NCI-H226 (cell line): ENCODE measurements at regions not wholly inside any gene's neighbourhood (a gene's known extent, or its start where the extent isn't known, plus 50 kb on each side); places are given as distances from the start of the nearest gene placed in this dataset.
A peak's percentile ranks its signal among the peaks of the same experiment; 100 is the strongest.
"Not testable (repeated sequence)": the region's sequence is repeated elsewhere in the genome, so short reads cannot be mapped to it uniquely, and the experiment has no call there.

Experiments
- DNase-seq: peaks from one replicate; pipeline ENCODE4 v3.0.0-alpha.2; 2015

DNA sequence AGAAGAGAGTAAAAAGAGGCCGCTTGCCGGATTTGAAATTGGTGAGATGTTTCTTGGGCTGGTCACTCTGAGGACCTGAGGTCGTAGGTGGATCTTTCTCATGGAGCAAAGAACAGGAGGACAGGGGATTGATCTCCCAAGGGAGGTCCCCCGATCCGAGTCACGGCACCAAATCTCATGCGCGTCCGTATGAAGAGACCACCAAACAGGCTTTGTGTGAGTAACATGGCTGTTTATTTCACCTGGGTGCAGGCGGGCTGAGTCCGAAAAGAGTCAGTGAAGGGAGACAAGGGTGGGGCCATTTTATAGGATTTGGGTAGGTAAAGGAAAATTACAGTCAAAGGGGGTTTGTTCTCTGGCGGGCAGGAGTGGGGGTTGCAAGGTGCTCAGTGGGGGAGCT, 803.6 kb upstream of the ID2 start:
- DNase-seq: not testable (repeated sequence)

DNA sequence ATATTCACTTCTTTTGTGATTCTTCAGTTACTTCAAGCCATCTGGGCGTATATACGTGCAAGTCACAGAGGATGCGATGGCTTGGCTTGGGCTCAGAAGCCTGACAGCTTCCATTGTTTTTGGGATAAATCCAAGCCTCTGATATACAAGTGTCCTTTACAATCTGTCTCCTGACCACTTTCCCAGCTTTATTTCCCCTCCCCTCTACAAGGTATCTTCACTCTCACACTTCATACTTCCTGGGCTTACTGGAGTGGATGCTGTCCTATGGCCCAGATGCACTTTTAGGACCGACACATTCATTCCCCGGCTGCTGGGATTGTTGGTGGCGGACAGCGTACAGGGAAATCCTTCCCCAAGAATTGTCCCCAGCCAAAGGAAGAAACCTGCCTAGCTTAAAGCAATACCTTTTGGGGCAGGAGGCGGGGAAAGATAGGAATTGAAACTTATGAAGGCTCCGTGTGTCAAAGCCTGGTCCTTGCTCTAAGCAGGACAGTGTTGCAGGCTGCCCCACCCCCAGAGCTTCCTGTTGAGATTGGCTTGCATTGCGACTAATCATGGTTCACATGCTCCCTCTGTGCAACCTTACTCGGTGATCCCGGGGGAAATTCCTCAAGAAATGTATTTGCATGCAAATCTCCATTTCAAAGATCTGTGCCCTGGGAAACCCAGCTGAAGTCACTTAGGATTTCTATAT, 802.9 kb upstream of the ID2 start:
- DNase-seq: no peak

DNA sequence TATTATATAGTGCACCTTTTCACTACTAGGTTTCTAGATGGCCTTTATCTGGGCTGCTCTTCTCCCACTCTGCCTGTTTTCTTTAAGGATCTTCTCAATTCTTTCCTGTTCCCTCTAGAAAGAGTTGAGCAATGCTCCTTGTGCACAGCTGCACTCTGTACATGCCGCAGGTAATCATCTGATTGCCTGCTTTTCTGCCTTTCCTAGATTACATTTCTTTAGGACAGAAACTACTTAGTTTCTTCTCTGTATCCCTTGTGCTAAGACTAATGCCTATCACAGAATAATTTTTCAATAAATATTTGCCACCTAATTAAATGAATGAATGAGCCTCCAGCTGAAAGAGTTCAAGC, 802.4 kb upstream of the ID2 start:
- no peak for DNase-seq

DNA sequence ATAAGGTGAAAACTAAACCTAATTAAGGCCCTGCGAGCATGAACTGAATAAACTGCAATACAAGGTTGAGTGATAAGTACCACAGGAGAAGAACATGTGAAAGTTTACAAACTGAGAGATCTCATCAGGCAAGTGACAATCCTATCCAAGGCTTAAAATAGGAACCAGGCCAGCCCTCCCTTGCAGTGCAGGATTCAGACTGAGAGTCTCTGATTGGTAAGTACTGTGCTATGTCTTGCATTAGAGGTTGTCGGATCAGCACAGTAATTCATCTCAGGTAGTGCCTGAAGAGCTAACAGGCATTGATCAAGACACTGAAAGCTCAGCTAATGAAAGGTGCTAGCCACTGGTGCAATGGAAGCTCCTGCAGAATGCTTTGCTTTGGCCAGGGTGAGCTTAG, 801.7 kb upstream of the ID2 start:
- no peak for DNase-seq

DNA sequence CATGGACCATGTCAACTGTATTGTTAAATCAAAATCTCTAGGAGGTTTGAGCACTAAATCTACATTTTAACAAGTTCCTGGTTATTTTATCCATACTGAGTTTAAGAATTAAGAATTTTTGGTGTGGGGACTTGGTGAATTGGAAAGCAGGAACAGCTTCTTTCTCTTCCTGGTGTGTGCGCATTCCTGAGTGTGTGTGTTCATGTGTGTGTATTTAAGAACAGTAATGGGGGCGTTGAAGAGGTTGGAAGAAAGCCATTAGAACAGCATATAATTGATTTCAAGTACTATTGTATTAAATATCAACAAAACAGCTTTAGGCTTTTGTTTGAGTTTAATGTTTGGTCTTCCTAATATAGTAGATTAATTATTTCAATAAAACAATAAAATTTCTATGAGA, 801.3 kb upstream of the ID2 start:
- no peak for DNase-seq

DNA sequence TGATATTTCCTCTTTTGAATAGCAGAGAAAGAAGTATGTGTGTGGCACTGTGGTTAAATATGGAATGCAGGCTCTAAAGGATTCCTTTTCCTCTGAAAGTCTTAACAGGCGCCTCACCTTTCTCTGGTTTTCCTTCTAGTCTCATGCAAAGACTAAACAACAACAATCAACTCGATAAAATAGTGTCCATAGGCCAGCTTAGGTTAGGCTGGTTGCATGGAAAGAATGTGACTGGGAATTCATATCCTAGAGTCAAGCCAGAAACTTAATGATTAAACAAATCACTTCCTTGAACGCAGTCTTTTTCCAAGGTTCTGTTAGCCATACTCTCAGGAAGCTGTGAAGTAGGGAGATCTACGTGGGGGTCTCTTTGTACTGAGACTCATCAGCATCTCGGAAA, 800.8 kb upstream of the ID2 start:
- DNase-seq: peak; percentile 26

DNA sequence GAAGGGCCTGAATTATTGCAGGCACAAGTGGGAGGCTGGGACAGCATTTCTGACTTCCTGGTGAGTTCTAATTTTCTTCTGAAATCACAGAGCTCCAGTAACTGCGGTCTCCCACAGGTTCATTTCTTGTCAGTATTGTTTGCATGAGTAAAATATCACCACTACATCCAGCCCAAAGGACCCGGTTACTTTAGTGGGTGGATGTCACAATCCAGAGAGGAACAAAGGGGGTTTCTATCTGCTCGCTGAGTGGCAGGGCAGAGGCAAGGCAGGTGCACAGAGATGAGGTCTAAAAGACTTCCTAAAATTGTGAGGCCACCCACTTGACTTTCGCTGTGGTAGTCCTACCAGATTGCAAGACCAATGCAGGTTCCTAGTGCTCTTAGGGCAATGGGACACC, 800.4 kb upstream of the ID2 start:
- DNase-seq: no peak

DNA sequence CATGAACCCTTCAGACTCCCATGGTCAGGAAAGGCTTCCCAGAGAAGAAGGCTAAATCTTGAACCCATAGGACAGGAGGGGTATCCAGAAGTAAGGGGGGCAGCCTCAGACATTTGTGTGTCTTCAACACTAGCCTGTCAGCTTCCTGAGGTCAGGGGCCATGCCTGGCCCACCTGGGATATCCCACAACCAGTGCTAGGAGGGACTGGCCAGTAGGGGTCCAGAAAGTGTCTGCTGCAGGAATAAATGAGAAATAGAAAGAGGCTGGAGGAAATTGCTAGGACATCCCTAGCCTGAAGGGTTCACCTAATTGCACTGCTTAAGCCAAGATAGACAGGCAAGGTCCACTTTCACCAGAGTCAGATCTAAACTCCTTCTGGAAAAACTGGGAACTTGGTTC, 799.6 kb upstream of the ID2 start:
- DNase-seq: no peak

DNA sequence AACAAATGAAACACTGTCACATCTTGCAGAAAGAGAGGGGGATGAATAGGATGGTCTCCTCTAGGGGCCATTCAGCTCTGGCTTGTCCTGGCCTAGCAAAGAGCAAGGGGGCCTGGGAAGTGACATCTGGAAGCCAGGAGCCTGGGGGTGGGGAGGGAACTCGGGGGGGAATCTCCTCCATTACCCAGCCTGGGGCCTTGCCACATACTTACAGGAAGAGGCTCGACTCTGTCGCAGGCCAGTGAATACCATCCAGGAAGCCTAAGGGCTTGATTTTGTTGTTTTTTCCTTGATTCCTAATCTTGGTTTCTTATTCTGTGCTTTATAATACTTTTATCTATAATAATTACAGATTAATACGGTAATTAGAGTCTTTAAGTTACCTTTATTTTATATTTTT, 797.5 kb upstream of the ID2 start:
- DNase-seq: no peak

DNA sequence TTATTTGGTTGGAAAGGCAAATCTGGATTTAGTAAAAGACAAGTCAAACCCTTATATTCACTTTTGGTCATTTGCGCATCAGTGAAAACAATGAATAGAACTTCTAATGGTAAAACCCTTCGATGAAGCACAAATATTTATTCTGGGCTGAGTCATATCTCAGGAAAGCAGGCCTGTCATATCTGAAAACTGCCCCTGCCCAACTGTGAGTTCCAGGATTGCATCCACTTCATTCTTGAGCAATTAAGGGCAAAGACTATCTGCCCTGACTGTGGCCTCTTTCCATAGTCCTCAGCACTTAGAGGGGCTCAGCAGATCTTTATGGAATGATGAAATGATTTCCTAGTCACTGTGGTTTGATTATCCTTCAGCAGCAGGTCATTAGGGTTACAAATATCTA, 795.2 kb upstream of the ID2 start:
- no peak for DNase-seq

DNA sequence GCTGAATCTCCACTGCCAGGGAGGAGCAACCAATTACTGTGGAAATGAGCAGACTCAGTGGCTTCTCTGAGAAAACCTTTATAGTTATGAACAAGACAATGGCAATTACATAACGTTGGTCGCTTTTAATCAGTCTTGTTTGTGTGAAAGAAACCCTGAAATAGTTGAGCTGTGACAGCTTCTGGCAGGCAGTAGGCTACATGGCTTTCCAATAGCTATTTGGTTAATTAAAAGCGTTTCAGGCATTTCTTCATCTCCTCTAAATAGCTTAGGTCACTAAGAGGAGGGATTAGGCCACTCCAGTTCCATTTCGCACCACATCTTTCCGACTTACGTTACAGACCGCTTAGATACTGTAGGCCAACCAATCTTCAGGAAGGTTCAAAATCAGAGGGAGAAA, 794.4 kb upstream of the ID2 start:
- DNase-seq: no peak

DNA sequence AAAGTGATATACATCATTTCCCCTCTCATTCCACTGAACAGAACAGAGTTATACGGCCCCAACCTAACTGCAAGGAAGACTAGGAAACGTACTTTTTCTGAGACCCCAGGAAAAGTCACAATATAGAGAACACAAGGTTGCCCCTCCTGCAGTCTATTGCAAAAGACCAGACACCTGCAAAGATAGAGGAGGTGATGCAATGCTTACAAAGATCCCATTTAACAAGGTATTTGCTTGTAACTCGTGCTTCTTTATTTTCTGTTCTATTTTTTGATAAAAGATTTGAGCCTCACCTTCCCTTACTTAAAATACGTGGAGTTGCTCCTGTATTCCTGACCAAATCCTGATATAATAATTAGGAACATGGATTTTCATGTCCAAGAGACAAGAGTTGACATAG, 793.0 kb upstream of the ID2 start:
- DNase-seq: no peak

DNA sequence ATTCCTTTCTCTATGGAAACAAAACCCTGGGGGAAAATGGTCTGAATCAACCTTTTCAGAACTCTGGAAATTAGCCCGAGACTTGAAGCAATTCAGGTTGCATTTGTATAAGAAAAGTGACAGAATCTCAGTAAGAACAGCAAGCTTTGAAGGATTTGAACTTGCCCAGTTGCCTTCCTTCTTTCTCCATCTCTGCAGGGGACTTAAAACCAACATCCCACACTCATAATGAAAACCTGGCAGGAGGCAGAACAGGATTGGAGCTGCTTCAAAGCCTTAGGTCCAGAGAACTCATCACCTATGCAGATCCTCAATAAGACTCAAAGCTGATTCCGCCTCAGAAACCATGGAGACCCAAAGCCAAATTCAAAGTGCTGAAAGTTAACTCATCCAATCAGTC, 790.5 kb upstream of the ID2 start:
- no peak for DNase-seq

DNA sequence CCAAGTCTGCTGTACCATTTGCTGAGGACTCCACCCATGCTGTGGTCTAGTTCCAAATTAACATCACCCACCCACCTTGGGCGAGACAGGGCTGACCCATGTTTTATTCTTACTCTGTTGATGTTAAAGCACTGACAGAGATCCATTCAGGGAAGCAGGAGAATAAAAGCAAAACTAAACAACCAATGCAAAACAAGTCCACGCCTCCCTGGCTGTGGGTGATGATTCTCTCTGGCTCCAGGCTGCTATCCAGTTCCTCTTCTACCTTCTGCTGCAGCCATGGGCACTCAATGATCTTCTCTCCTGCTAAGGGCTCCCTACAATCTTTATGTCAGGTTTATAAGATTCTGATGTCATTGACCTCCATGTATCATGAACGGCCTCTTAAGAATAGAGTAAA, 786.6 kb upstream of the ID2 start:
- DNase-seq: no peak

DNA sequence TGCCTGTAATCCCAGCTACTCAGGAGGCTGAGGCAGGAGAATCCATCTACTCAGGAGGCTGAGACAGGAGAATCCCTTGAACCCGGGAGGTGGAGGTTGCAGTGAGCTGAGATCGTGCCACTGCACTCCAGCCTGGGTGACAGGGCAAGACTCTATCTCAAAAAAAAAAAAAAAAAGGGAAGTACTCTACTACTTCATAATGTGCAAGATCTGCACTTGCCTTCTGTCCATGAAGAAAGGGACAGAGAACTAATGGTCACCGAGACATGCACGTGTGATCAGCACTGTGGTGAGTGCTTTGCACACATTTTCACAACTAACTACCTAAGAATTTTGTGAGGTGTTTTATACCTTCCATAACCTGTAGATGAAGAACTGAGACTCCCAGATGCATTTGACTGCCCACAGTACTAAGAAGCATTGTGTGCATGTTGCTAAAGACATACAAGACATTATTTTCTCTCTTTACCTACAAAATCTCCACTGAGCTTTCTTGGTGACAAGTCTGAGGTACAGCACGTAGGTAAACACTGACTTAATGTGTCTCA, 784.8 kb upstream of the ID2 start:
- no peak for DNase-seq

DNA sequence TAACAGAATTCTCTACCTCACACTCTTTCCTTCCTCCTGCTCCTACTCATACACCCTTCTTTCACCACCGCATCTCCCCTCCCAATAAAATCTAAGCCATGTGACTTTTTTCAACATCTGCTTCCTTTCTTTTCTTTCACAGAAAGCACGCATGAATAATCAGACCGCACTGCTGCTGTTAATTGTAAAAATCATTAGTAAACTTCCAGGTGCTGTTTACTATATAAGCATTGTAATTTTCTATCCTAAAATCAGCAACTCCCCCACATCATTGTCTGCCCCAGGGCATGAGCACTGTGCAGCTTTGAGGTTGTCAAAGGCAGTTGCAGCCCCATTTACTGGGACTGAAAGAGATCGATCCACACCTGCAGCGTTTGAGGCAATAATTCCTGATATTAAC, 782.6 kb upstream of the ID2 start:
- DNase-seq: no peak

DNA sequence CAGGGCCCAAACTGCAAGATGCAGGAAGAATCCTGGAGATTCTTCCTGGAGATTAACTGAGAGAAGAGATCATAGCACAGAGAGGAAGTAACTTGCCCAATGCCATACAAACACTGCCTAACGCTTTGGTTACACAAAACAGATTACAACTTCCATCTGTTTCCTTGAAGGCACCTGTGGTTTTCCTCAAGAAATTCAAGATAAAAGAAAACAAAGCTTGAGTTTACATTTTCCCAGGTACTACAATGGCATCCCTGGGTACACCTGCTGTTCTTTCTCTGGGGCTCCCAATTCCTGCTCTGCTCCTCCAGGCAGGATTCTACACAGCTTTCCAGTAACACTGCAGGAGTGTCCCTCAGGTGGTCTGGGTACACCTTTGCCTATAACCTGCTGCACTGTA, 781.9 kb upstream of the ID2 start:
- DNase-seq: no peak

DNA sequence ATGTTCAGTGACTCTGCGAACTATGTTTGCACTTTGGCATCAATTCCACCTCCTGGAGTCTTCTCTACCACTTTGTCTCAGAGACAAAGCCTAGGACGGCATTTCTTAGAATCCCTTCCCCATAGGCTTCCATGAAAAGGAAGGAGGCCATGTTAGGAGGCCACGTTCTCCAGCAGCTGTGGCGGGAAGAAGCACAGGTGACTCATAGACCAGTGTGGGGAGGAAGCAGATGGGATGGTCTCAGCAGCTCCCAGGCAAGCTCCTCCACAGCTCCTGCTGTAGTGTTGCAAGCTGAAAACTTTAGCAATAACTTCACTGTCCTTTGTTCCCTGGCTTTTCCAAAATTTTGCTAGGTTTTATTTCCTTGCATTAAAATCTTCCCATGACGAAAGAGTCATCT, 781.3 kb upstream of the ID2 start:
- no peak for DNase-seq

DNA sequence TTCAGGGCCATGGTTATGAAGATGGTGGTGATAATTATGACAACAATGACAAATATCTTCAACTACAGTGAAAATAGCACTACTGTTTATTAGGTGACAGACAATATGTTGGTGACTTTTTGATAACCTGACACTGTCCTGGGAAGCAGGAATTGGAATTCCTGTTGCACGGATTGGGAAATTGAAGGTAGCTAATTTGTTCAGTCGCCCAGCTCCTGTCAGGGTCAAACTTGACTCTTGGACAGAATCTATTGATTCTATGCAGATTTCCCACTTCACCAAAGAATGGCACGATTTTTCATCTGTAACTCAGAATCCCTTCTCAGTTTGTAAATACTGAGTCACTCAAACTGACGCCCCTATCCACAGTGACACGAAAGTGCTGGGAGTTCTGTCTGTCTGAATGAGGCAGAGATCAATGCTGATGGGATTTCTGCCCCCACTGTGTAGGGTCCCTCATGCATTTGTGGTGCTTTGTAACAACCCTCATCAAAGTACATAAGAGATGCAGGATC, 779.5 kb upstream of the ID2 start:
- no peak for DNase-seq

DNA sequence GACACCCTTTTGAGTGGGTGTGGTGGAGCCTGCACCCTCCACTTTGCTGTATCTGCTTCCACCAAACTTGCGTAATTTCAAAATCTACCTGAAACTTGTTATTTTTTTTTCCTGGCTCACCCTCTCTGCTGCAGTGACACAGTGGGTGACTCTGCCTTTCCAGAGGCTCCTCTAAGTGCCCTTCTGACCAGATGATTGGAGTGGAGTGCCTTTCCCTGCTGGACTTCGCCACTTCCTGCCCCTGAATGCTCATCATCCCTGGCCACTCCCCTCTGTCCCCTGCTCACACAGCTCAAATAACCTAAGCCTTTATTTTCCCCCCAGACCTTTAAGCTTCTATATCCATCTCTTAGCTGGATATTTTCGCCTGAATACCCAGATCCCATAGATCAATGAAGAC, 777.5 kb upstream of the ID2 start:
- DNase-seq: no peak

DNA sequence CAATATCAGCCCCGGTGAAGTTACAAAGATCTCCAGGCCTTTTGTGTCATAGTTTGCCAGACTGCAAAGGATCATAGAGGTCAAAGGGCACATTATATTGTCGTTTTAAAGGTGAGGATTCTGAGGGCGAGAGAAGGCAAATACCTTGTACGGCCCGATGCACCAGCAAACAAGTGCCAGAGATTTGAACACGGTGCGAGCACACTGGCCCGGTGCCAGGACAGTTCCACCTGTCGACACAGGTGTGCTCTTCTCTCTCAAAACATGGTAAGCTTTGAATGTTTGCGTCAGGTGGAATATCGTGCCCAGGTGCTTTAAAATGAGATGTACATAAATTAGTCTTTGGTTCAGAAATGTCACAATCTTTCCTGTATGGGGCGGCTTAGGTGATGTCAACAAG, 776.1 kb upstream of the ID2 start:
- DNase-seq: no peak

DNA sequence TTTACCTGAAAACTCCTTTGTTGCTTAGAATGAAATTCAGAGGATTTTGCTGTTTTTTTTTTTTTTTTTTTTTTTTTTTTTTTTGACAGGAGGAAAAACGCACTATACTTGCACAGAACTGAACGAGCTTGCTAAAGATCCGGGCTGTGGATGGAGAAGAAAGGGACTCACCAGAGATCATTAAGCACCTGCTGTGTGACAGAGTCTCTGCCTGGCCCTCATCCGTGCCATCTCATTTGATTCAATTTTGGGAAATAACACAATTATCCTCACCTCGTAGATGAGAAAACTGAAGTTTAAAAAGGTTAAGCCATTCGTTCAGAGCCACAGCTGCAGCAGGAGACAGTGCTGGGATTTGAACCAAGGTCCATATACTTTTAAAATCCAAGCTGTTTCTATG, 775.4 kb upstream of the ID2 start:
- no peak for DNase-seq

DNA sequence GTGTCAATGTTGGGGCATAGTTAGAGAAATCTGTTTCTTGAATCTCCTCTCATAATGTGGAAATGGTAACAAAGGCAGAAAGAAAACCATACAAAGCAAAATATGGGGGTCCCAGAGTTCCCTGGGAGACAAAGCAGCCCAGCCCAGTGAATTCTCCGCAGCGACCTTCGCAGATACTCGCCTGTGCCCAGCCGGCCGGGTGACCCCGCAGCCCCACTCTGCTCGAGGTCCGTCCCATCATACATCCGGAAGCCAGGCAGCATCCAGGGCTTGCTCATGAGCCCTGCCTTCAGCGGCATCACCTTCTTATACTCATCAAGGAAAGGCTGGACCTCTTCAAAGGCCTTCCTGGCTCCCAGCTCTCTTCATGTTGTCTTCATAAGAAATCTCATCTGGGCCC, 774.8 kb upstream of the ID2 start:
- DNase-seq: no peak

DNA sequence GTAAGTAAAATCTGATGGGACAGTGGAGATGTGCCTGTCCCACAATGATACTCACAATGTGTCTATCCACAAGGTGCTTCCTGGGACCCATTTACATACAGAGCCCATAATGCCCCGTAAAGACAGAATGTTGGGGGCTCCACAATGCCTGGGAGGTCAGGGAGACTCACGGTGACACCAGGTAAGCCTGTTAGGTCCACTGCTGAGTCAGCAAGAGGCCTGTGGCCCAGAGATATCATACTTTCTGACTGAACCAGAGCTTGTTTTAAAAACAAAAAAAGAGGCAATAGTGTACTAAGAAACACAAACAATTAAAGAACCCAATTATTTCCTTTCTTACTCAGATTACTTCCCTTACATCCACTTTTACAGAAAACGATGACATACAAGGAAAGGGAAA, 771.1 kb upstream of the ID2 start:
- DNase-seq: no peak

DNA sequence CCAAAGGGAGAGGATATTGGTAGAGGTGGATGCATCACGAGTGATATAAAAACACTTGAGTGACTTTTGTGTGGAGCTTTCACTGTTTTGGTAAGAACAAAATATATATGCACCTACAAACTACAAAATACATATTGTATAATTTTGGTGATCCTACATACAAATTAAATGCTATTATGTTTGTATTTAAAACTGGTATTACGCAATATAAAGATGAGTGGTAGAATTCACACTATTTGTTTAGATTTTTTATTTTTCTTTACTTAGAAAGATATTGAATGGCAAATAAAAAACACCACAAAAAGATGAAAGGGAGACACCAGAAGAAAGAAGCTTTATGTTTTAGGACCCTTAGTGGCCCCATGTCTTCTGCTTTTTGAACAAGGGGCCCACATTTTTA, 770.7 kb upstream of the ID2 start:
- no peak for DNase-seq

DNA sequence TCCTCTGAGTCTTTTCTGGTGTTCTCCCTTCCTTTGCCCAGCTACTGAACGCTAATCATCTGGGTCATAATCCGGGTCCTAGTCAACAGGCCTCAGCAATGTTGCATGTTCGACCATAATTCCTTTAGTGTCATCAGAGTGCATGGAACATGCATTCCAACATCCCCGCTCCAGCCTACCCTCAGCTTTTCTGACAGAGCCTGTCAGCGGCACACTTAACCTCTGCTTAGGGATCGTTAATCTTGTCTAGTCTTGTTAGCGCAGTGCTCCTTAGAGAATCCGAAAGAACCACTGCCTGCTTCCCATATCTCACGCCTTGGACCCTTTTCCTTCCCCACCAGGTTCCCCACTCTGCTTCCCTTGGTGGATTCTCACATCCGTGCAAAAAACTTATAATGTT, 767.9 kb upstream of the ID2 start:
- no peak for DNase-seq
